ENCODE measurements at regions not wholly inside any gene's neighbourhood (a gene's known extent, or its start where the extent isn't known, plus 50 kb on each side); places are given as distances from the start of the nearest gene placed in this dataset.

GRCh38 chr22:49413551-49413950 lies 414.1 kb downstream of the BRD1 start:
- no peak for DNase-seq (ENCODE audit: low read depth)
- no peak for TF ChIP-seq CTCF (conservative IDR thresholded peaks at IDR 0.05; ENCODE audit: low read depth, low read length)
- no peak overlapping the region for H3K4me3 ChIP-seq (ENCODE audit: low read depth, low read length)

GRCh38 chr22:49413146-49413545 lies 414.5 kb downstream of the BRD1 start:
- no peak for DNase-seq (ENCODE audit: low read depth)
- no peak overlapping the region for H3K4me3 ChIP-seq (ENCODE audit: low read depth, low read length)
- no peak for TF ChIP-seq CTCF (conservative IDR thresholded peaks at IDR 0.05; ENCODE audit: low read depth, low read length)

- no peak overlapping the region for H3K4me3 ChIP-seq (ENCODE audit: low read depth, low read length)
- no peak for DNase-seq (ENCODE audit: low read depth)
- no peak for TF ChIP-seq CTCF (conservative IDR thresholded peaks at IDR 0.05; ENCODE audit: low read depth, low read length)
Observed at GRCh38 chr22:49412236-49412635, 415.4 kb downstream of the BRD1 start.

GRCh38 chr22:49411236-49411635 lies 416.4 kb downstream of the BRD1 start:
- DNase-seq (ENCODE audit: low read depth): no peak
- no peak overlapping the region for H3K4me3 ChIP-seq (ENCODE audit: low read depth, low read length)
- TF ChIP-seq CTCF (conservative IDR thresholded peaks at IDR 0.05; ENCODE audit: low read depth, low read length): no peak

- no peak overlapping the region for H3K4me3 ChIP-seq (ENCODE audit: low read depth, low read length)
- DNase-seq (ENCODE audit: low read depth): no peak
- no peak for TF ChIP-seq CTCF (conservative IDR thresholded peaks at IDR 0.05; ENCODE audit: low read depth, low read length)
Observed at GRCh38 chr22:49408102-49408836, 419.4 kb downstream of the BRD1 start.

DNA sequence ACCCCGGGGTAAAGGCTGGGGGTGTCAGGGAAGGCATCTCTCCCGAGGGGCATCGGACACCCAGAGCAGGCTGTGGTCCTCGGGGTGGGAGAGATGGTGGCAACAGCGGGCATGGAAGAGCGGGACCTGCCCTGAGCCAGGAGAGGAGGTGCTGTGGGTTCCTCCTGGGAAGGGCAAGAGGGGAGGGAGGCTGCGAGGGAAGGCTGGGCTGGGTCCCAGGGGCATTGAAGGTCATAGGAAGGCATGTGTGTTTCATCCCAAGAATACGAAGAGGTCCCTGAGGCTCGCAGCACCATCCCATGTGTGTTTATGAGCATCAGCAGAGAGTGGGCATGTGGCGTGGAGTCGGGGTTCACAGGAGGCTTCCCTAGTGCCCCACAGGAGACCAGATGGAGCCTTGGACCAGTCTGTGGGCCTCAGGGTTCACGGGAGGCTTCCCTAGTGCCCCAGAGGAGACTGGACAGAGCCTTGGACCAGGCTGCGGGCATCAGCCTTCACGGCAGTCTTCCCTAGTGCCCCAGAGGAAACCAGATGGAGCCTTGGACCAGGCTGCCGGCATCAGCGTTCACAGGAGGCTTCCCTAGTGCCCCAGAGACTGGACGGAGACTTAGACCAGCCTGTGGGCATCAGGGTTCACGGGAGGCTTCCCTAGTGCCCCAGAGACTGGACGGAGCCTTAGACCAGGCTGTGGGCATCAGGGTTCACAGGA lies 420.6 kb downstream of the BRD1 start:
- H3K4me3 ChIP-seq (ENCODE audit: low read depth, low read length): no peak overlapping the region
- TF ChIP-seq CTCF (conservative IDR thresholded peaks at IDR 0.05; ENCODE audit: low read depth, low read length): no peak
- no peak for DNase-seq (ENCODE audit: low read depth)
